ENCODE measurements at regions not wholly inside any gene's neighbourhood (a gene's known extent, or its start where the extent isn't known, plus 50 kb on each side); places are given as distances from the start of the nearest gene placed in this dataset.

DNA sequence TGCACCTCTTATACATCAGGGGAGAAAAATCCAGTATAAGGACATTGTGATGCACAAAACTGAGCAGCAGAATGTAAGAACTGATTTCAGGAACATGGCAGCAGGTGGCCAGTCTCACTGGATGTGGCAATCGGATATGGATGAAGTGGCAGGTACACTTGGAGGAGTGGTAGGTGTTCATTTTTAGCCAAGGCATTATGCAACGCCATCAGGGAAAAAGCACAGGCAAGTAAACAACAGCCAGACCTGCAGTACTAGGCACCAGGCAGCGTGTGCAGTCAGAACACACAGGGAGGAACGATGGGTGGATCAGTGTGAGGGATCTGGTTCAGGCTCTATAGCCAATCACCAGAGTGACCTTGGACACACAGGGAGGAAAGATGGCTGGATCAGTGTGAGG lies 77.4 kb upstream of the GCFC2 start:
- no peak overlapping the region for H3K4me2 ChIP-seq (ENCODE audit: low read length)
- H3K9me2 ChIP-seq (replicated peaks; ENCODE audit: control insufficient read depth, low read length), result no peaks in the 10 kb centered on the region
- H3K27ac ChIP-seq (ENCODE audit: low read depth, low read length), result no peak overlapping the region
- H3K9me3 ChIP-seq (ENCODE audit: control insufficient read depth, insufficient read depth, low read length), result no peaks in the 10 kb centered on the region
- H3K4me1 ChIP-seq (ENCODE audit: control insufficient read depth, low read length), result no peaks in the 10 kb centered on the region
- H3K27me3 ChIP-seq (ENCODE audit: control insufficient read depth, low read length), result no peaks in the 10 kb centered on the region; the same call in 1 of the 2 replicates
- no peaks in the 10 kb centered on the region for H3K36me3 ChIP-seq (ENCODE audit: control insufficient read depth, low read length)
- no peaks in the 10 kb centered on the region for H3F3A ChIP-seq (ENCODE audit: control insufficient read depth, insufficient read depth)
- TF ChIP-seq, protein P1, sequence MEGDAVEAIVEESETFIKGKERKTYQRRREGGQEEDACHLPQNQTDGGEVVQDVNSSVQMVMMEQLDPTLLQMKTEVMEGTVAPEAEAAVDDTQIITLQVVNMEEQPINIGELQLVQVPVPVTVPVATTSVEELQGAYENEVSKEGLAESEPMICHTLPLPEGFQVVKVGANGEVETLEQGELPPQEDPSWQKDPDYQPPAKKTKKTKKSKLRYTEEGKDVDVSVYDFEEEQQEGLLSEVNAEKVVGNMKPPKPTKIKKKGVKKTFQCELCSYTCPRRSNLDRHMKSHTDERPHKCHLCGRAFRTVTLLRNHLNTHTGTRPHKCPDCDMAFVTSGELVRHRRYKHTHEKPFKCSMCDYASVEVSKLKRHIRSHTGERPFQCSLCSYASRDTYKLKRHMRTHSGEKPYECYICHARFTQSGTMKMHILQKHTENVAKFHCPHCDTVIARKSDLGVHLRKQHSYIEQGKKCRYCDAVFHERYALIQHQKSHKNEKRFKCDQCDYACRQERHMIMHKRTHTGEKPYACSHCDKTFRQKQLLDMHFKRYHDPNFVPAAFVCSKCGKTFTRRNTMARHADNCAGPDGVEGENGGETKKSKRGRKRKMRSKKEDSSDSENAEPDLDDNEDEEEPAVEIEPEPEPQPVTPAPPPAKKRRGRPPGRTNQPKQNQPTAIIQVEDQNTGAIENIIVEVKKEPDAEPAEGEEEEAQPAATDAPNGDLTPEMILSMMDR (IDR thresholded peaks at IDR 0.05; ENCODE audit: low read depth, low read length, poor library complexity, severe bottlenecking), result no peak
- no peak for TF ChIP-seq EZH2phosphoT487 (IDR thresholded peaks at IDR 0.05; ENCODE audit: borderline replicate concordance, low read length)
- H3K4me3 ChIP-seq (ENCODE audit: low read length), result no peak overlapping the region
- H4K20me1 ChIP-seq (ENCODE audit: control insufficient read depth, insufficient read depth, low read depth, low read length), result no peaks in the 10 kb centered on the region
- no peaks in the 10 kb centered on the region for H3K79me2 ChIP-seq (ENCODE audit: control insufficient read depth, low read length)

DNA sequence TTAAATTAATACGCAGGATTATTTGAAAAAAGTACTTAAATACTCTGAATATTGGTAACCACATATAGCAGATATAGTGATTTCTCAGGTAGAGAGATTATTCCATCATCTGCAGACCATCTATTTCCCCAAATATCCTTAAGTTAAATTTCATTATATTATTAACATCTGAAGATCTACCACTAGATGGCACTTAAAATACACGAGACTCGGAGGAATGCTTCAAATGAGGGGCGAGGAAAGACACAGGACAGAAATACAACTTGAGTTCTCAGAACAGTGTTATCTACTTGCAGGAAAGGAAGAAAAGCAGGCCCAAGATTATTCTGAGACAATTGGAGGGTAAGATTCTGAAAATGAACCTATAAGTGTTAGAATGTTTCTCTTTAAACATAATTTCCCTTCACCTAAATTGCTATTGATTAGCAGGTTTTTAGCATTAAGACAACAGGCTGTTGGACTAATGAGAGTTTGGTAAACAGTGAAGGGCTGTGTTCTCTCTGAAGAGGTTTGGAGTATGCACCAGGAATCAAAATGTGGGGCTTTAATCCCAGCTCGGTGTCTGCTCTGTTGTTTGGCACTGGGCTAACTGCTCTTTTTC lies 76.9 kb upstream of the GCFC2 start:
- Histone ChIP-seq H3K4me1 (ENCODE audit: control insufficient read depth, low read length) (no peaks in the 10 kb centered on the region), H3K9me3 (ENCODE audit: control insufficient read depth, insufficient read depth, low read length) (no peaks in the 10 kb centered on the region), H3K79me2 (ENCODE audit: control insufficient read depth, low read length) (no peaks in the 10 kb centered on the region), H3K9me2 (replicated peaks; ENCODE audit: control insufficient read depth, low read length) (no peaks in the 10 kb centered on the region), H3K4me2 (ENCODE audit: low read length) (no peak overlapping the region), H3F3A (ENCODE audit: control insufficient read depth, insufficient read depth) (no peaks in the 10 kb centered on the region), H3K27me3 (ENCODE audit: control insufficient read depth, low read length) (no peaks in the 10 kb centered on the region; the same call in 1 of the 2 replicates), H4K20me1 (ENCODE audit: control insufficient read depth, insufficient read depth, low read depth, low read length) (no peaks in the 10 kb centered on the region), H3K27ac (ENCODE audit: low read depth, low read length) (no peak overlapping the region), H3K4me3 (ENCODE audit: low read length) (no peak overlapping the region), H3K36me3 (ENCODE audit: control insufficient read depth, low read length) (no peaks in the 10 kb centered on the region)
- TF ChIP-seq EZH2phosphoT487 (IDR thresholded peaks at IDR 0.05; ENCODE audit: borderline replicate concordance, low read length), result no peak
- TF ChIP-seq, protein P1 (IDR thresholded peaks at IDR 0.05; ENCODE audit: low read depth, low read length, poor library complexity, severe bottlenecking), result peak; percentile 37

- TF ChIP-seq EZH2phosphoT487 (IDR thresholded peaks at IDR 0.05; ENCODE audit: borderline replicate concordance, low read length), result no peak
- TF ChIP-seq, protein P1 (IDR thresholded peaks at IDR 0.05; ENCODE audit: low read depth, low read length, poor library complexity, severe bottlenecking), result no peak
- H3K9me3 ChIP-seq (ENCODE audit: control insufficient read depth, insufficient read depth, low read length), result no peaks in the 10 kb centered on the region
- H3K79me2 ChIP-seq (ENCODE audit: control insufficient read depth, low read length), result no peaks in the 10 kb centered on the region
- no peak overlapping the region for H3K4me2 ChIP-seq (ENCODE audit: low read length)
- no peaks in the 10 kb centered on the region for H3K4me1 ChIP-seq (ENCODE audit: control insufficient read depth, low read length)
- no peaks in the 10 kb centered on the region for H4K20me1 ChIP-seq (ENCODE audit: control insufficient read depth, insufficient read depth, low read depth, low read length)
- no peak overlapping the region for H3K4me3 ChIP-seq (ENCODE audit: low read length)
- H3K9me2 ChIP-seq (replicated peaks; ENCODE audit: control insufficient read depth, low read length), result no peaks in the 10 kb centered on the region
- no peaks in the 10 kb centered on the region for H3K27me3 ChIP-seq (ENCODE audit: control insufficient read depth, low read length)
- H3K27ac ChIP-seq (ENCODE audit: low read depth, low read length), result no peak overlapping the region
- H3K36me3 ChIP-seq (ENCODE audit: control insufficient read depth, low read length), result no peaks in the 10 kb centered on the region
- no peaks in the 10 kb centered on the region for H3F3A ChIP-seq (ENCODE audit: control insufficient read depth, insufficient read depth)
Observed at GRCh38 chr2:75775311-75775823, 64.7 kb upstream of the GCFC2 start.
